Loucy (cell line): ENCODE measurements at regions not wholly inside any gene's neighbourhood (a gene's known extent, or its start where the extent isn't known, plus 50 kb on each side); places are given as distances from the start of the nearest gene placed in this dataset.

Experiments
- H2AFZ ChIP-seq: fragments of 200-600 bp; sonication (generic); 2 replicates; pipeline ENCODE4 v1.6.0; 2016; ENCODE audit warnings: antibody characterized with exemption, mild to moderate bottlenecking, low read length, moderate library complexity
- H3F3A ChIP-seq: fragments of 200-600 bp; 2 replicates; pipeline ENCODE4 v1.6.0; 2016; ENCODE audit warnings: antibody characterized with exemption, low read depth, mild to moderate bottlenecking
- H3K27me3 ChIP-seq: fragments of 200-600 bp; sonication (generic); 2 replicates; pipeline ENCODE4 v1.6.1; 2014; ENCODE audit warnings: low read length, mild to moderate bottlenecking; ENCODE audit not compliant: insufficient read depth, poor library complexity, severe bottlenecking
- H3K36me3 ChIP-seq: fragments of 200-600 bp; sonication (generic); 2 replicates; pipeline ENCODE4 v1.6.1; 2016; ENCODE audit warnings: low read length; ENCODE audit not compliant: insufficient read depth
- H3K4me1 ChIP-seq: fragments of 200-600 bp; sonication (generic); 2 replicates; pipeline ENCODE4 v1.5.1; 2014; ENCODE audit warnings: low read length, mild to moderate bottlenecking; ENCODE audit not compliant: insufficient read depth, poor library complexity, severe bottlenecking
- H3K4me2 ChIP-seq: fragments of 200-600 bp; sonication (generic); 2 replicates; pipeline ENCODE4 v1.6.0; 2014; ENCODE audit warnings: antibody characterized with exemption, low read length, low read depth, mild to moderate bottlenecking; ENCODE audit not compliant: poor library complexity, severe bottlenecking
- H3K4me3 ChIP-seq: fragments of 200-600 bp; sonication (generic); 2 replicates; pipeline ENCODE4 v1.5.1; 2014; ENCODE audit warnings: low read length, mild to moderate bottlenecking, mixed read lengths; ENCODE audit not compliant: poor library complexity, severe bottlenecking
- H3K79me2 ChIP-seq: fragments of 200-600 bp; sonication (generic); 2 replicates; pipeline ENCODE4 v1.6.1; 2014; ENCODE audit warnings: low read length; ENCODE audit not compliant: insufficient read depth
- H3K9ac ChIP-seq: fragments of 200-600 bp; sonication (generic); 2 replicates; pipeline ENCODE4 v1.6.0; 2014; ENCODE audit warnings: mild to moderate bottlenecking, low read depth, low read length, moderate library complexity; ENCODE audit not compliant: poor library complexity, severe bottlenecking
- H3K9me2 ChIP-seq: fragments of 200-600 bp; sonication (generic); replicated peaks from 2 replicates; pipeline ENCODE4 v1.6.1; 2016; ENCODE audit warnings: low read depth, low read length, mixed read lengths
- H3K9me3 ChIP-seq: fragments of 200-600 bp; sonication (generic); 2 replicates; pipeline ENCODE4 v1.6.1; 2014; ENCODE audit warnings: mild to moderate bottlenecking, antibody characterized with exemption, low read length, low read depth; ENCODE audit not compliant: insufficient read depth
- H4K20me1 ChIP-seq: fragments of 200-600 bp; sonication (generic); 2 replicates; pipeline ENCODE4 v1.6.0; 2014; ENCODE audit warnings: antibody characterized with exemption, low read length, mild to moderate bottlenecking; ENCODE audit not compliant: insufficient read depth, poor library complexity, severe bottlenecking
- EZH2phosphoT487 ChIP-seq: fragments of 200-600 bp; IDR thresholded peaks from 2 replicates; pipeline ENCODE4 v1.6.1; 2018; ENCODE audit warnings: antibody characterized with exemption, mild to moderate bottlenecking, moderate library complexity, borderline replicate concordance
- TF ChIP-seq, protein P1 (sequence below): fragments of 200-600 bp; sonication (generic); conservative IDR thresholded peaks from 2 replicates; pipeline ENCODE4 v1.5.1; 2014; ENCODE audit warnings: mild to moderate bottlenecking, antibody characterized with exemption, low read length

DNA sequence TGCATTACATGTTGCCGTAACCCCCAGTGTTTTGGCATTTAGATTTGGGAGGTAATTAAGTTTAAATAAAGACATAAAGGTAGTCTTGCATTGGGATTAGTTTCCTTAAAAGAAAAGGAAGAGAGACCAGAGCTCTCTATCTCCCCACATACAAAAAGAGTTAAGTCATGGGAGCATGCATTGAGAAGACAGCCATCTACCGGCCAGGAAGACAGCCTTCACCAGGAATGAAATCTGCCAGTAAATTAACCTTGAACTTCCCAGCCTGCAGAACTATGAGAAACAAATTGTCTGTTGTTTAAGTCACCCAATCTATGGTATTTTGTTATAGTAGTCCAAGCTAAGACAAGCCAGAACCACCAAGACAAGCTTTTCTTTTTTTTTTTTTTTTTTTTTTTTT is 567.0 kb upstream of the CDH18 start:
- H3K36me3 ChIP-seq: no peaks in the 10 kb centered on the region
- no peaks in the 10 kb centered on the region for H3K79me2 ChIP-seq
- H3K4me2 ChIP-seq: no peak overlapping the region
- no peaks in the 10 kb centered on the region for H3F3A ChIP-seq
- H3K9me3 ChIP-seq: no peaks in the 10 kb centered on the region
- H3K4me1 ChIP-seq: no peaks in the 10 kb centered on the region
- TF ChIP-seq, protein P1, sequence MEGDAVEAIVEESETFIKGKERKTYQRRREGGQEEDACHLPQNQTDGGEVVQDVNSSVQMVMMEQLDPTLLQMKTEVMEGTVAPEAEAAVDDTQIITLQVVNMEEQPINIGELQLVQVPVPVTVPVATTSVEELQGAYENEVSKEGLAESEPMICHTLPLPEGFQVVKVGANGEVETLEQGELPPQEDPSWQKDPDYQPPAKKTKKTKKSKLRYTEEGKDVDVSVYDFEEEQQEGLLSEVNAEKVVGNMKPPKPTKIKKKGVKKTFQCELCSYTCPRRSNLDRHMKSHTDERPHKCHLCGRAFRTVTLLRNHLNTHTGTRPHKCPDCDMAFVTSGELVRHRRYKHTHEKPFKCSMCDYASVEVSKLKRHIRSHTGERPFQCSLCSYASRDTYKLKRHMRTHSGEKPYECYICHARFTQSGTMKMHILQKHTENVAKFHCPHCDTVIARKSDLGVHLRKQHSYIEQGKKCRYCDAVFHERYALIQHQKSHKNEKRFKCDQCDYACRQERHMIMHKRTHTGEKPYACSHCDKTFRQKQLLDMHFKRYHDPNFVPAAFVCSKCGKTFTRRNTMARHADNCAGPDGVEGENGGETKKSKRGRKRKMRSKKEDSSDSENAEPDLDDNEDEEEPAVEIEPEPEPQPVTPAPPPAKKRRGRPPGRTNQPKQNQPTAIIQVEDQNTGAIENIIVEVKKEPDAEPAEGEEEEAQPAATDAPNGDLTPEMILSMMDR: peak; percentile 39; the same call in 1 of the 2 replicates
- TF ChIP-seq EZH2phosphoT487: no peak
- H3K9me2 ChIP-seq: no peaks in the 10 kb centered on the region
- no peak overlapping the region for H3K9ac ChIP-seq
- no peak overlapping the region for H3K4me3 ChIP-seq
- H3K27me3 ChIP-seq: no peaks in the 10 kb centered on the region
- 0 out of 2 replicates have a peak overlapping the region, but pooled peaks have one; percentile 32 for H2AFZ ChIP-seq
- no peaks in the 10 kb centered on the region for H4K20me1 ChIP-seq

DNA sequence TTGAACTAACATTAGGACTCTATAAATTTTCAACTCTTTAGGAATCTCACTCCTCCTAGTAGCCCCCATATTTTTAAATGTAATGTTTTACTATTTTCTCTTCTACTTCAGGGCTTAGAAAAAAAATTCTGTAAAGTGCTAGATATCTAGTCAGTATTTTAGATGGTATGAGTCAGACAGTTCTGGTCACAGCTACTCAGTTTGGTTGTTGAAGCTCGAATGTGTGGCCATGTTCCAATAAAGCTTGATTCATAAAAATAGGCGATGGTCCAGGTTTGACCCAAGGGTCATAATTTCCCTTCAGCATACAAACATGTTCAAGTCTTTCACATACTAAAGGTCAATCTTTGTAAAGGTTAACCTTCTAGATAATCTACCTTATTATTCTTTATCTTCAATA is 566.0 kb upstream of the CDH18 start:
- no peaks in the 10 kb centered on the region for H3K4me1 ChIP-seq
- no peaks in the 10 kb centered on the region for H3K9me2 ChIP-seq
- no peaks in the 10 kb centered on the region for H3K79me2 ChIP-seq
- no peaks in the 10 kb centered on the region for H4K20me1 ChIP-seq
- H3K9me3 ChIP-seq: no peaks in the 10 kb centered on the region
- no peak overlapping the region for H3K4me2 ChIP-seq
- TF ChIP-seq EZH2phosphoT487: no peak
- TF ChIP-seq, protein P1: no peak
- no peaks in the 10 kb centered on the region for H3K36me3 ChIP-seq
- H3K4me3 ChIP-seq: no peak overlapping the region
- no peaks in the 10 kb centered on the region for H3K27me3 ChIP-seq
- H3K9ac ChIP-seq: no peak overlapping the region
- H3F3A ChIP-seq: no peaks in the 10 kb centered on the region
- H2AFZ ChIP-seq: no peak overlapping the region

DNA sequence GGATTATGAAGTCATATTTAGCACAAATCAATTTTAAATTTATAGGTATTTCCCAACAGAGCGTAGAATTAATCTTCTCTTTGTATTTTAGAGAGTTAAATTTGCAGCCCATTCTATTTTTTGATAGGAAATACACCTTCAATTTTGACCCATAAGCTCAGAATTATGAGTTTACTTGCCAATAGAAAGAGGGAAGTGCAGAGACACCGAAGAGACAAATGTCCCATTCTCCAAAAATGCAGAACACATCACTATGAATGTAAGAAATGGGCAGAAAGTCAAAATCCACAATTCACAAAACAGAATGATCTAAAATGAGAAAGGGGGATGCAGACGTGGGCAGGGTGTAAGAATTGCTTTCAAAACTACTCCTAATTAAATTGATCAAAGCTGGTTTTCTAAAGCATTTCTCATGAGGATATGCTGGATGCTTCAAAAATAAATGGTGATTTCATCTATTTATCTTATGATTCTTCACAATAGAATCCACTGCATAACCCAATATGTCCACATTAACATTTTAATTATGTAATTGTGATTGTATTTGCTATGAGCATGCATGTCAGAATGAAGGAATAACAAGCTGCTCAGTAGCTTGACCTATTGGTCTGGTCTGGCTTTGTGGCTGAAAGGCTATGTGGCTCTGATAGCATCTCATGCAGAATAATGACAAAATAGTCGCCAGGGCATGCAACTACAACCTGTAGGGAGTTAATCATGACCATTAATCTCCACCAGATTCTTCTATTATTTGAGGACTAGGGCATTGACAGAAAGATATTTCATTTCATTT is 550.1 kb upstream of the CDH18 start:
- TF ChIP-seq, protein P1: no peak
- no peak for TF ChIP-seq EZH2phosphoT487
- Histone ChIP-seq H3K9ac (no peak overlapping the region), H3F3A (peaks cover 8% of the 10 kb centered on the region)

More for the DNA sequence above, 550.1 kb upstream of the CDH18 start:
- H3K27me3 ChIP-seq: no peaks in the 10 kb centered on the region
- H3K4me1 ChIP-seq: peaks cover 34% of the 10 kb centered on the region
- H3K9me2 ChIP-seq: no peaks in the 10 kb centered on the region
- H3K36me3 ChIP-seq: no peaks in the 10 kb centered on the region
- H3K9me3 ChIP-seq: no peaks in the 10 kb centered on the region
- no peaks in the 10 kb centered on the region for H4K20me1 ChIP-seq
- H2AFZ ChIP-seq: peak overlapping the region; percentile 80
- H3K4me3 ChIP-seq: no peak overlapping the region
- H3K79me2 ChIP-seq: no peaks in the 10 kb centered on the region
- H3K4me2 ChIP-seq: no peak overlapping the region
